ENCODE measurements at regions not wholly inside any gene's neighbourhood (a gene's known extent, or its start where the extent isn't known, plus 50 kb on each side); places are given as distances from the start of the nearest gene placed in this dataset.

DNA sequence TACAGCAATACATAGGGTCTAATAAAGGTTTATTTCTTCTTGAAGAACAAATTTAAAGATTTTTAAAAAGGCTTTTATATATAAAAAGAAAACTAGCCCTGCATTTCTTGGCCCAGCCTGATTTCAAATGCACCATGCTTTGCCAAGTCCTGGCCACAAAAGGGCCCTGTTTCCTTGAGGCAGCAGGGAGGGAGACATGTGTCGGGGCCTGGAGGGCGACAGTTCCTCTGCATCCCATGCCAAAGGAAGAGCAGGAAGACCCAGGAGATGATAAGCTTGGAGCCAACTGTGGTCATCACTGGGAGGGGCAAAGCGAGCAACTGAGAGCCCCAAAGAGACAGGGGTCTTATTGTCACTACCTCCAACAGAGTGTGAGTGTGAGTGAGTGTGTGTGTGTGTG lies 571.5 kb upstream of the PSMD7 start:
- ChIA-PET SMC1A (ENCODE audit: uncharacterized antibody, unreplicated experiment) (no interaction called here), RAD21 (ENCODE audit: unreplicated experiment) (no interaction called here), POLR2A (no interaction called here), CTCF (no interaction called here)
- no peaks in the 10 kb centered on the region for H3K27me3 ChIP-seq (replicated peaks in 1 of 2; ENCODE audit: control insufficient read depth in 2 of 2, insufficient read depth in 2 of 2, low read length in 1 of 2)
- intact Hi-C loops (cut with micrococcal nuclease; ENCODE audit: unreplicated experiment): no loop called here
- DNase-seq (ENCODE audit: low read depth, low spot score) (no peak), ATAC-seq (no peak), FAIRE-seq (no peak)
- H2AFZ ChIP-seq (ENCODE audit: control insufficient read depth, low read depth, low read length): no peak overlapping the region
- WGBS (ENCODE audit: insufficient coverage, insufficient replicate concordance, low lambda C conversion rate, missing lambda C conversion rate): 3% methylated on average over 3 of the region's 3 CpGs
- BruUV-seq (replicated peaks): no TSS peak
- in situ Hi-C loops (cut with MboI): no loop called here
- no peaks in the 10 kb centered on the region for H3K79me2 ChIP-seq (ENCODE audit: control insufficient read depth, insufficient read depth, low read length)
- H3K9ac ChIP-seq (ENCODE audit: control insufficient read depth, insufficient read depth, low read length): no peak overlapping the region
- H3K4me3 ChIP-seq: no peak overlapping the region
- H3K36me3 ChIP-seq (ENCODE audit: control insufficient read depth in 2 of 2, insufficient read depth in 2 of 2, low read length in 1 of 2): no peaks in the 10 kb centered on the region
- no peaks in the 10 kb centered on the region for H3K9me3 ChIP-seq (replicated peaks; ENCODE audit: control insufficient read depth, insufficient read depth, low read length)
- no peaks in the 10 kb centered on the region for H4K20me1 ChIP-seq (ENCODE audit: control insufficient read depth, insufficient read depth)
- H3K4me1 ChIP-seq (ENCODE audit: control insufficient read depth, insufficient read depth, low read length): no peaks in the 10 kb centered on the region
- no peak overlapping the region for H3K4me2 ChIP-seq (ENCODE audit: control insufficient read depth, insufficient read depth)
- TF ChIP-seq ZSCAN29 (IDR thresholded peaks at IDR 0.05) (no peak), IRF4 (IDR thresholded peaks at IDR 0.05; ENCODE audit: low read depth, low read length) (no peak), FOXM1 (IDR thresholded peaks at IDR 0.05; ENCODE audit: low read depth, low read length) (no peak), CREM (IDR thresholded peaks at IDR 0.05; ENCODE audit: low read depth) (no peak), BCL11A (IDR thresholded peaks at IDR 0.05; ENCODE audit: low read depth, low read length) (no peak), BRCA1 (IDR thresholded peaks at IDR 0.05; ENCODE audit: low read depth, low read length) (no peak), YBX1 (IDR thresholded peaks at IDR 0.05) (no peak), ETV6 (conservative IDR thresholded peaks at IDR 0.05 in 1 of 2, IDR thresholded peaks at IDR 0.05 in 1 of 2; ENCODE audit: borderline replicate concordance in 1 of 2, low read depth in 1 of 2) (no peak), EP300 (IDR thresholded peaks at IDR 0.05; ENCODE audit: borderline replicate concordance in 1 of 2, control insufficient read depth in 1 of 2, low read depth in 2 of 2, low read length in 2 of 2) (no peak), POLR2A (IDR thresholded peaks at IDR 0.05; ENCODE audit: low read depth, low read length) (no peak)
- TF ChIP-seq, protein P1, sequence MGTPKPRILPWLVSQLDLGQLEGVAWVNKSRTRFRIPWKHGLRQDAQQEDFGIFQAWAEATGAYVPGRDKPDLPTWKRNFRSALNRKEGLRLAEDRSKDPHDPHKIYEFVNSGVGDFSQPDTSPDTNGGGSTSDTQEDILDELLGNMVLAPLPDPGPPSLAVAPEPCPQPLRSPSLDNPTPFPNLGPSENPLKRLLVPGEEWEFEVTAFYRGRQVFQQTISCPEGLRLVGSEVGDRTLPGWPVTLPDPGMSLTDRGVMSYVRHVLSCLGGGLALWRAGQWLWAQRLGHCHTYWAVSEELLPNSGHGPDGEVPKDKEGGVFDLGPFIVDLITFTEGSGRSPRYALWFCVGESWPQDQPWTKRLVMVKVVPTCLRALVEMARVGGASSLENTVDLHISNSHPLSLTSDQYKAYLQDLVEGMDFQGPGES (IDR thresholded peaks at IDR 0.05): no peak
- no peak overlapping the region for H3K27ac ChIP-seq (ENCODE audit: control insufficient read depth, insufficient read depth)
